ENCODE measurements at regions not wholly inside any gene's neighbourhood (a gene's known extent, or its start where the extent isn't known, plus 50 kb on each side); places are given as distances from the start of the nearest gene placed in this dataset.

GRCh38 chr6:166739976-166740318, 112.9 kb upstream of the RPS6KA2 start:
- TF ChIP-seq CTCF (IDR thresholded peaks at IDR 0.05; ENCODE audit: low read depth, low read length): no peak
- DNase-seq (ENCODE audit: extremely low read depth, low read depth): no peak

- no peak for TF ChIP-seq CTCF (IDR thresholded peaks at IDR 0.05; ENCODE audit: low read depth, low read length)
- no peak for DNase-seq (ENCODE audit: extremely low read depth, low read depth)
Observed at GRCh38 chr6:166739117-166739975, 112.3 kb upstream of the RPS6KA2 start.

- no peak for TF ChIP-seq CTCF (IDR thresholded peaks at IDR 0.05; ENCODE audit: low read depth, low read length)
- DNase-seq (ENCODE audit: extremely low read depth, low read depth): no peak
Observed at GRCh38 chr6:166738386-166739116, 111.5 kb upstream of the RPS6KA2 start.

GRCh38 chr6:166737261-166737660, 110.2 kb upstream of the RPS6KA2 start:
- TF ChIP-seq CTCF (IDR thresholded peaks at IDR 0.05; ENCODE audit: low read depth, low read length): no peak
- DNase-seq (ENCODE audit: extremely low read depth, low read depth): no peak

GRCh38 chr6:166736634-166737033, 109.6 kb upstream of the RPS6KA2 start:
- no peak for TF ChIP-seq CTCF (IDR thresholded peaks at IDR 0.05; ENCODE audit: low read depth, low read length)
- DNase-seq (ENCODE audit: extremely low read depth, low read depth): no peak

- no peak for TF ChIP-seq CTCF (IDR thresholded peaks at IDR 0.05; ENCODE audit: low read depth, low read length)
- no peak for DNase-seq (ENCODE audit: extremely low read depth, low read depth)
Observed at GRCh38 chr6:166733900-166734299, 106.8 kb upstream of the RPS6KA2 start.

- DNase-seq (ENCODE audit: extremely low read depth, low read depth): no peak
- TF ChIP-seq CTCF (IDR thresholded peaks at IDR 0.05; ENCODE audit: low read depth, low read length): no peak
Observed at GRCh38 chr6:166729658-166730057, 102.6 kb upstream of the RPS6KA2 start.
